CD4-positive, alpha-beta T cell treated with Interleukin-4 for 1 hour (primary cell): ENCODE measurements at regions not wholly inside any gene's neighbourhood (a gene's known extent, or its start where the extent isn't known, plus 50 kb on each side); places are given as distances from the start of the nearest gene placed in this dataset.

ENCODE experiments used
- DNase-seq, 2 donors: peaks; one replicate each; pipeline ENCODE4 v3.0.0-alpha.2; 2020 to 2022

GRCh38 chr18:56165601-56166355 lies 472.6 kb downstream of the TXNL1 start:
- DNase-seq, result no peak

GRCh38 chr18:56162311-56163265 lies 475.8 kb downstream of the TXNL1 start:
- no peak for DNase-seq

- no peak for DNase-seq
These were observed 476.7 kb downstream of the TXNL1 start for GRCh38 chr18:56161566-56162260.

GRCh38 chr18:56158676-56159075 lies 479.7 kb downstream of the TXNL1 start:
- no peak for DNase-seq

GRCh38 chr18:56157541-56157940 lies 480.9 kb downstream of the TXNL1 start:
- no peak for DNase-seq

- DNase-seq, result no peak
These were observed 485.7 kb downstream of the TXNL1 start for GRCh38 chr18:56152551-56153310.

- DNase-seq, result no peak
These were observed 490.0 kb downstream of the TXNL1 start for GRCh38 chr18:56148373-56148772.

GRCh38 chr18:56146565-56146964 lies 491.8 kb downstream of the TXNL1 start:
- DNase-seq, result no peak

GRCh38 chr18:56142001-56142400 lies 496.4 kb downstream of the TXNL1 start:
- no peak for DNase-seq

GRCh38 chr18:56139792-56140254 lies 498.6 kb downstream of the TXNL1 start:
- DNase-seq, result no peak

GRCh38 chr18:56139372-56139771 lies 499.0 kb downstream of the TXNL1 start:
- DNase-seq, result no peak

GRCh38 chr18:56136105-56136504 lies 502.3 kb downstream of the TXNL1 start:
- DNase-seq, result no peak

- DNase-seq, result no peak
These were observed 507.9 kb downstream of the TXNL1 start for GRCh38 chr18:56130481-56130880.

- no peak for DNase-seq
These were observed 510.1 kb downstream of the TXNL1 start for GRCh38 chr18:56128153-56128791.

GRCh38 chr18:56127322-56128099 lies 510.9 kb downstream of the TXNL1 start:
- DNase-seq, result no peak

- no peak for DNase-seq
These were observed 514.2 kb downstream of the TXNL1 start for GRCh38 chr18:56124186-56124585.

- no peak for DNase-seq
These were observed 516.7 kb downstream of the TXNL1 start for GRCh38 chr18:56121669-56122068.

GRCh38 chr18:56120782-56121181 lies 517.6 kb downstream of the TXNL1 start:
- no peak for DNase-seq

GRCh38 chr18:56119681-56120080 lies 518.7 kb downstream of the TXNL1 start:
- DNase-seq, result no peak

- DNase-seq, result no peak
These were observed 520.0 kb downstream of the TXNL1 start for GRCh38 chr18:56118422-56118821.
